HG03565 (cell line): ENCODE measurements at regions not wholly inside any gene's neighbourhood (a gene's known extent, or its start where the extent isn't known, plus 50 kb on each side); places are given as distances from the start of the nearest gene placed in this dataset.

Experiments
- ATAC-seq: cut with Tn5 transposase; IDR thresholded peaks from one replicate; pipeline ENCODE4 v1.9.1; 2021; ENCODE audit warnings: mild to moderate bottlenecking, moderate library complexity; ENCODE audit not compliant: unreplicated experiment

DNA sequence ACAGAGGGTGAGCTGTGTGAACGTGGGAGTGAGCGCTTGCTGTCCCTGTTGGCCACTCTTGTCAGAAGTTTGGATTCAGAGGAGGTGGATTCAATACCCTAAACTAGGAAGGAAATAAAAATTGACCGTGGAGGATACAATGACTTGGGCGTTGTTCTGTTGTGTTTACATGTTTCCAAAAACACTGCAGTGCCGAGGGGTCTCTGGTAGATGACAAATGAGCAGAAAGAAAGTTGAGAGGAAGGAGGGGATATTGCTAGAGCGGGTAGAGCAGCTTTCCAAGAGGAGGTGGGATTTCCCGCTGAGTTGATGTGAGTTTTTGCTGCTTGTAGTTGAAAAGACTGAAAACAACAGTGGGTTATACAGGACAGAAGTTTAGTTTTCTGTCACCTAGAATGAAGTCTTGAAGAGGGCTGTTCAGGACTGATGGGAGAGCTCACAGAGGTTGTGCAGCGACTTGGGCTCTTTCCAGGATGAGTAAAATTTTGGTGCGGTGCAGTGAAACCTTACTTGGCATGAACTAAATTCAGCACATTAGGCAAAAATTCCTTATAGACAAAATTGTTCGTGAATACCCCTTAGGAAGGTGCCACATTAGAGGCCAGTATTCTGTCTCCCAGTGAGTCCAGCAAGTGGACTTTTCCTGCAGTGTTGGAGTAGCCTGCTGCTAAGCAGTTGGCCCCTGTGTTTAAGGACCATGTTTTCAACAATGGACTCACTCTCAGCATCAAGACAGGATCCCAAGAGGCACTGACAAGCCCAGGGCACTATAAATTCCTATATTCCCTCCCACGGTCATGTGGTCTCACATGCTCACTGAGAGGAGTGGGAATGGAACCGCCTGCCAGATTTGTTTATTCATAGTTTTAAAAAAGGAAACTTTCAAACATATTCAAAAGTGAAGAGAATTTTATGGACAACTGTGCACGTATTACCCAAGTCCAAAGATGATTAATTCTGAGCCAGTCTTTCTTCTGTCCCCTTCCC, 435.0 kb upstream of the C2CD4B start:
- ATAC-seq, result no peak

- no peak for ATAC-seq
These were observed 436.9 kb upstream of the C2CD4B start for GRCh38 chr15:62601777-62602545.

DNA sequence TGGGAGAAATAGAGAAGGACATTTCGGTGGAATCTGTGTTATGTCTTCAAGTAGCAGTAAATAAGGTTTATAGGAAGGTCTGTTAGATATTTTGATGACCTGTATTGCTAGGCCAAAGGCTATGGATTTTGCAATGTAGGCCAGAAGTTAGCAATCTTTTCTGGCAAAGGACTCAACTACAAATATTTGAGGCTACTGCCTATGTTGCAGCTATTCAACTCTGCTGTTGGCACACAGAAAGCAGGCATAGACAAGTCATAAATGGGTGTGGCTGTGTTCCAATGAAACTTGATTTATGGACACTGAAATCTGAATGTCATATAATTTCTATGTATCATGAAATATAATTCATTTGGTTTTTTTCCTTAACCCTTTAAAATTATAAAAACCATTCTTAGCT, 438.7 kb upstream of the C2CD4B start:
- no peak for ATAC-seq

DNA sequence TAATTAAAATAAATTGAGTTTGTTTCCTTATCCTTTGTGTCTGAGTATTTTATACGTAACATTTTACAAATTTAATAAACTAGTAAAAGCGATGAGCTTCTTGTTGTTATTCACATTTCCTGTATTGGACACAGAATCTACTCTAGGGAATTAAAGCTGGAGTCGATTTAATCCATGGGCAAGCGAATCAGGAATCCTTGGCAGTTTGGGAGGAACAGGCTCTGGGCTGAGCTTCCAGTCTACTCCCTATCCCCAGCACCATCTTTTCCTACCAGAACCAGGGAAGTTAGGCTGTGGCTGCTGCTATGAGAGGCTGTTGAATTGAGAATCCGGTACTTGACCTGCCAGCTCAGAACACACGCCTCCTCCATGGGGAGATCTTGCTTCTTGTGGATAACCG, 437.3 kb upstream of the TPM1 start:
- ATAC-seq, result no peak

- ATAC-seq, result no peak
These were observed 436.0 kb upstream of the TPM1 start for GRCh38 chr15:62606376-62607113.

DNA sequence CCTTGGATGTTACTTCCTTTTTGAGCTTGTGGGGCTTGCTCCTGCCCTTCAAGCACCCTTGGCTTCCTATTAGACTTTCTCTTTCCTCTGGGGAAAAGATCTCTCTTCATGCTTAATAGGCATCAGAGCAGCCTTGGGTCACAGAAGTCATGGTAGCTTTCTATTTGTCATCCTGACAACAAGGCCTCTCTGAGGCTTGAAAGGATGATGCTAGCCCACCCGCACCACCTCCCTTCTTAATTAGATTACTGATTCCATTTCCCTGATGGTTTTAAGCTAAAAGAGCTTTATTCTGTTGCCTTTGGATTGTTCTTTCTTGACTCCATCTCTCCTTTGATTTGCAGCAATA, 435.5 kb upstream of the TPM1 start:
- no peak for ATAC-seq

DNA sequence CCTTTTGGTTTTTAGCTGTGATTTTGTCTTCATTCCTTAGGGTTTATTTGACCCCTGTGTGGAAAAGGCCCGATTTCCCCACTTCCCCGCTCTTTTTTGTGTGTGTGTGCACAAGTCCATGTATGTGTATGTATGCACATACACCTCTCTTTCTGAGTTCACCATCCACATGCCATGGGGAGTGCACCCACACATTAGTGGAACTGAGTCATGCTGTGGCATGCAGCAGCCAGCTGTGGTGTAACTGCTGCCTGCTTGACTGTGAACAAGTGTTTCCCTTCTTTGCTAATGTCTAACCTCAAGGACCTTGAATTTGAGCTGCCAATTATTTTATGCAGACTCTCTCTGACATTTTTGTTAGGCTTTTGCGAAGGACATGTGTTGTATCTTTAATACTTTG, 434.9 kb upstream of the TPM1 start:
- no peak for ATAC-seq

DNA sequence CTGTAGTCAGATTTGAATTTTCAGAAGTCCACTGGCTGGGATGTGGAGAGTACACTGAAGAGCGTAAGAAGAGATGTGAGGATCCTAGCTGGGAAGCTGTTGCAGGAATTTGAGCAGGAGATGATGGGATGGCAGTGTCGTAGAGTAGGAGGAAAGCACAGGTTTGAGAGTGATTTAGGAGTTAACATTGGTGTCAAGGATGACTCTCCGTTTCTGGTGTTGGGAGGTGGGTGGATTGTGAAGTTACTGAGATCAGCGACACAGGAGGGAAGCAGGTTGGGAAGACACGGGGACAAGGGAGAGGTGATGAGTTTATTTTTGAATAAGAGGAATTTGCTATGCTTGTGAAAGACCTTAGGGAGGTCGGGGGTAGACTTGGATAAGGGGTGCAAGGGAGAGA, 434.2 kb upstream of the TPM1 start:
- ATAC-seq, result no peak

GRCh38 chr15:62610265-62610869, 432.2 kb upstream of the TPM1 start:
- no peak for ATAC-seq

GRCh38 chr15:62611002-62611401, 431.5 kb upstream of the TPM1 start:
- no peak for ATAC-seq

- no peak for ATAC-seq
These were observed 430.3 kb upstream of the TPM1 start for GRCh38 chr15:62612183-62612733.

- ATAC-seq, result no peak
These were observed 429.8 kb upstream of the TPM1 start for GRCh38 chr15:62612771-62613170.

- no peak for ATAC-seq
These were observed 425.8 kb upstream of the TPM1 start for GRCh38 chr15:62616746-62617145.

- ATAC-seq, result no peak
These were observed 424.8 kb upstream of the TPM1 start for GRCh38 chr15:62617741-62618140.

DNA sequence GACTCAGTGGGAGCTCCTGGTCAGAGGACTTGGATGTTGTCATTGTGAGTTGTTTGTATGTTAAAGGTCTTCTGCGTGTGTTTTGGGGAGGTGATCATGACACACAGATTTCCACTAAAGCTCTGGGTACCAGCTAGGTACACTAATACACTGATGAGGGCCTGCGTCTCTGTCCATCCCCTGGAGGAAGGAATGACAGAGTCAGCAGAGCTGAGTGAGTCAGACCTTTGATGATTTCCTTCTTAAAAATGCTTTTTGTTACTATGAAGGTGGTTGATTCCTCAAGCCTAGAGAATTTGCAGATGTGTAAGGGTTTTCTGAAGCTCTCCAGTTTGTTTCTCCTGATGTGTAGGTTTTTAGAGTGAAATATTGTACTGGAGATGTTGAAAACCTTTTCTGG, 424.1 kb upstream of the TPM1 start:
- no peak for ATAC-seq

DNA sequence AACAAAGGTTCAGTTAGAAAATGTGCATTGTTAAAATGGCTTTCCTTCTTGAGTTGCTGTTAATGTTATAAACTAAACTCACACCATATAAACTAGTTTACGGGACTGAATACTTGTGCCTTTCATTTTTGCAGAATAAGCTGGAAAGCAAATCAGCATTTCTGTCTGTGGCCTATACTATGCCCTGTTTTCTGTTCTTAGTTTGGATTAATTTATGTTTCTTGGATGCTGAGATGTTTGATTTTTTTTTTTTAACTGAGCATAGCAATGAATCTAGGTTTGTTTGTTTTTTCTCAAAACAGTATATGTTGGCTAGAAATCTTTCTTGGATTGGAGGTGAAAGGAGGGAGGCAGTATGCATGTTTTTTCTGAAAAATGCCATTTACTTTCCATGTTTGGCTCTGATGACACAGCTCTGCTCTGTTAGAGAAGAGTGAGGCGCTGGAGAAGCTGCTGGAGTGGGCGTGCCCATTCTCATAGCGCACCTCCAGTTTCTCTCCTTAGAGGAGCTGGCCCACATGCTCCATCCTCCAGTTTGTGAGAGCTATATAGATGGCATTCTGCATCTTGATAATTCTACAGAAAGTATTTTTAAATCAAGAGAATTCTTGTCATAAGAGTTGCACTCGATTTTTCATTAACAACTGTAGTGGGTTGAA, 423.6 kb upstream of the TPM1 start:
- ATAC-seq, result no peak

DNA sequence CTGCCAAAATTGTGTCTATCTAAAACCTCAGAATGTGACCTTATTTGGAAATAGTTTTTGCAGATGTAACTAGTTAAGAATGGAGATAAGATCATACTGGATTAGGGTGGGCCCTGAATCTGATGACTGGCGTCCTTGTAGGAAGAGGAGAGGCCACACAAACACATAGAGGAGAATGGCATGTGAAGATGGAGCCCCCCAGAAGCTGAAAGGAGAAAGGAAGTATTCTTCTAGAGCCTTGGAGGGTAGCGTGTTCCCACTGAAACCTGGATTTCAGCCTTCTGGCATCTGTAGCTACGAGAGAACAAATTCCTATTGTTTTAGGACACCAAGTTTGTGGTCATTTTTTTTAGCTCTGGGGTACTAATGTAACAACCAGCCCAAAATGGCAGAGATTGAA, 423.0 kb upstream of the TPM1 start:
- no peak for ATAC-seq

DNA sequence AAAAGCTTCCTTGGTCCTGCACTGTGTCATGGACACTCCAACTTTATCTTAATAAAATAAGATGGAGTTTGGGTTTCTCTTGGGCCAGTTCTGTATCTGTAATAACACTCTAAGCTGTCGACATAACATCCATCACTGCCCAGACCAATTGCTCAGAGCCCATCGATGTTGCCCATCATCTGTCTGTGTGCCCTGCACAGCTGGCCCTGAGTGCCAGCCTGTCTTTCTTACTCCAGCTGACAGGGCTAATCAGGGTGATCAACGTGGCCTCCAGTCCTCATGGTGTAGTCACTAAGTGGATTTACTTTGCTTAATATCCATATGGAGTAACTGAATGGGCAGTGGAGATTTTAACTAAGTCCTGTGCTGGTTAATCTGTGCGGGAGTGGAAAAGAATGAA, 419.8 kb upstream of the TPM1 start:
- ATAC-seq, result no peak

GRCh38 chr15:62624547-62625378, 417.8 kb upstream of the TPM1 start:
- ATAC-seq, result no peak
